GM13977 (cell line): ENCODE measurements at regions not wholly inside any gene's neighbourhood (a gene's known extent, or its start where the extent isn't known, plus 50 kb on each side); places are given as distances from the start of the nearest gene placed in this dataset.
"Not testable (repeated sequence)": the region's sequence is repeated elsewhere in the genome, so short reads cannot be mapped to it uniquely, and the experiment has no call there.

Source experiments
- DNase-seq: peaks from one replicate; pipeline ENCODE4 v3.0.0; 2012; ENCODE audit warnings: low spot score
- CTCF ChIP-seq: IDR thresholded peaks from 2 replicates; pipeline ENCODE4 v1.5.1; 2012; ENCODE audit warnings: mild to moderate bottlenecking, control low read depth; ENCODE audit not compliant: insufficient read depth; ENCODE audit errors: extremely low read depth, missing control alignments
- in situ Hi-C: fragments of 300-500 bp; cut with MboI; formaldehyde crosslinking; loops from one replicate; pipeline ENCODE4 v1.12.0; 2022; ENCODE audit warnings: low sequenced_read_pairs, low pct_unique_long_range_greater_than_20kb, mixed read lengths, inconsistent platforms; ENCODE audit not compliant: unreplicated experiment

- no peak for TF ChIP-seq CTCF
- no peak for DNase-seq
- in situ Hi-C loops: no loop called here
Observed at GRCh38 chr7:149573519-149573918, 75.9 kb upstream of the ZNF746 start.

- DNase-seq, in situ Hi-C loops: not testable (repeated sequence)
Observed at GRCh38 chr7:149572920-149573319, 75.3 kb upstream of the ZNF746 start.

GRCh38 chr7:149570784-149571183 is 73.2 kb upstream of the ZNF746 start:
- no peak for TF ChIP-seq CTCF
- in situ Hi-C loops: no loop called here
- DNase-seq: no peak

GRCh38 chr7:149569726-149570422 is 72.3 kb upstream of the ZNF746 start:
- TF ChIP-seq CTCF: no peak
- DNase-seq: no peak
- in situ Hi-C loops: no loop called here

DNA sequence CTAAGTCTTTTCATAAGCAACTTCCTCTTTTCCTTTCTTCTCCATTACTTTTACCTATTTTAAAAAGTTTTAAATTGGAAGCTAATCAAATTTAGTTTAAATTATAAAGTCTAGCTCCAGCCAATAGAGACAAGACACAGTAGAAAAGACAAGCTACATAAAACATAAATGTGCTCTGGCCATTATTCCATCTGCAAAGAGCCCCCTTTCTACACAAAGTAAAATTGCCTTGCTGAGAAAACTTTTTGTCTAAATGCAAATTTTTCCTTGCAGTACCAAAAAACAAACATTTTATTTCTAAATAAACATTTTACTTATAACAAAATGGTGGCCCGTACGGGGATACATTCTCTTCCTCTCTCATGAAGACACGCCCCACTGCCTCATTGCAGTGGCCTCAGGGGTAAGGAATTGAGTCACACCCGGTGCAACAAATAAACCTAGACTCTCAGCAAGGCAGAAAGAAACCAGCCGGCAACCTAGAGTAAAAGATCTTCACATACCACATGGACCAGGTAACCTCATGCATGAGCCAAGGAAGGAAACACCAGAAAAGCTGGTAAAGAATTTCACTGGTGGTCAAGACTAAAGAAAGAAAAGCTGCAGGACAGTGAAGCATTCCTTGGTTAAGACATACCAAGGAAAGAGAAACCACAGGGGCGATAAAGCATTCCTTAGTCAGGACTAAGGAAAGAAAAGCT is 71.6 kb upstream of the ZNF746 start:
- TF ChIP-seq CTCF: no peak
- no peak for DNase-seq
- in situ Hi-C loops: no loop called here

GRCh38 chr7:149568218-149568617 is 70.6 kb upstream of the ZNF746 start:
- no peak for DNase-seq
- TF ChIP-seq CTCF: no peak
- in situ Hi-C loops: no loop called here

DNA sequence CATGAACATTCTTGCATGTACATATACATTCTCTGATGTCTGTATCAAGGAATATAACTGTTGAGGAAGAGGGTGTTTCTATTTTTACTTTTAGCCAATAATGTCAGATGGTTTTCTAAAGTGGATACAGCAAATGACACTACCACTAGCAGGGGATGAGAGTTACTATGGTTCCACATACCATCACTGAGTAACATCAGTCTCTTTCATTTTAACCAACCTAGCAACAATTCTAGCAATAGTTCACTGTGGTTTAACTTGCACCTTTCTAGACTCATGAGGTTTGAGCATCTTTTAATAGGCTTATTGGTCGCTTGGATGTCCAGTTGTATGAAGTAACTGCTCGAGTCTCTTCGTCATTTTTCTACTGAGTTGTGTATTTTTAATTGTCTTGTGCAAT is 68.5 kb upstream of the ZNF746 start:
- no peak for TF ChIP-seq CTCF
- no peak for DNase-seq
- in situ Hi-C loops: no loop called here
